ENCODE measurements at regions not wholly inside any gene's neighbourhood (a gene's known extent, or its start where the extent isn't known, plus 50 kb on each side); places are given as distances from the start of the nearest gene placed in this dataset.

DNA sequence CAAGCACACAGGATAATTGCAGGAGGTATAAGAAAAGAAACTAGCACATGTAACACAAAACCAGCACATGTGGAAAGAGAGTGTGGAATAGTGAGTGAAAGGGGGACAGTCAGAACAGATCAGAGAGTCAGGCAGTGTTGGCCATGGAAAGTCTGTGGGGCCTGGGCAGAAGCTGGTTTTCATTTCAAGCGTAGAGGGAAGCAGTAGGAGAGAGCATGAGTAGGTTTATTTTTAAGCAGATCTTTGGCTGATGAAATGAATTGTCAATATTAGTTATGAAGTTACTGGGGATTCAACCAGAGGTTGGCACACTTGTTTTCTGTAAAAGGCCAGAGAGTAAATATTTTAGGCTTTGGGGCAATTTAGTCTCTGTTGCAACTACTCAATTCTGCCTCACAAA is 283.1 kb downstream of the SMARCA2 start:
- TF ChIP-seq, protein P1, sequence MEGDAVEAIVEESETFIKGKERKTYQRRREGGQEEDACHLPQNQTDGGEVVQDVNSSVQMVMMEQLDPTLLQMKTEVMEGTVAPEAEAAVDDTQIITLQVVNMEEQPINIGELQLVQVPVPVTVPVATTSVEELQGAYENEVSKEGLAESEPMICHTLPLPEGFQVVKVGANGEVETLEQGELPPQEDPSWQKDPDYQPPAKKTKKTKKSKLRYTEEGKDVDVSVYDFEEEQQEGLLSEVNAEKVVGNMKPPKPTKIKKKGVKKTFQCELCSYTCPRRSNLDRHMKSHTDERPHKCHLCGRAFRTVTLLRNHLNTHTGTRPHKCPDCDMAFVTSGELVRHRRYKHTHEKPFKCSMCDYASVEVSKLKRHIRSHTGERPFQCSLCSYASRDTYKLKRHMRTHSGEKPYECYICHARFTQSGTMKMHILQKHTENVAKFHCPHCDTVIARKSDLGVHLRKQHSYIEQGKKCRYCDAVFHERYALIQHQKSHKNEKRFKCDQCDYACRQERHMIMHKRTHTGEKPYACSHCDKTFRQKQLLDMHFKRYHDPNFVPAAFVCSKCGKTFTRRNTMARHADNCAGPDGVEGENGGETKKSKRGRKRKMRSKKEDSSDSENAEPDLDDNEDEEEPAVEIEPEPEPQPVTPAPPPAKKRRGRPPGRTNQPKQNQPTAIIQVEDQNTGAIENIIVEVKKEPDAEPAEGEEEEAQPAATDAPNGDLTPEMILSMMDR (IDR thresholded peaks at IDR 0.05): no peak
- TF ChIP-seq POLR2A (IDR thresholded peaks at IDR 0.05): no peak

All from testis (tissue), 2 donors.